Colonic mucosa (tissue), 4 donors: ENCODE measurements at regions not wholly inside any gene's neighbourhood (a gene's known extent, or its start where the extent isn't known, plus 50 kb on each side); places are given as distances from the start of the nearest gene placed in this dataset.

Experiments used
- DNase-seq: peaks from one replicate; pipeline ENCODE4 v3.0.0-alpha.2; 2020
- H3K27ac ChIP-seq: fragments of 200-600 bp; one replicate; pipeline ENCODE4 v1.8.0; 2021
- H3K27me3 ChIP-seq: fragments of 200-600 bp; one replicate; pipeline ENCODE4 v1.8.0; 2021
- H3K36me3 ChIP-seq: fragments of 200-600 bp; one replicate; pipeline ENCODE4 v1.8.0; 2021
- H3K4me1 ChIP-seq: fragments of 200-600 bp; one replicate; pipeline ENCODE4 v1.8.0; 2021; ENCODE audit warnings: mild to moderate bottlenecking
- H3K4me3 ChIP-seq: fragments of 200-600 bp; one replicate; pipeline ENCODE4 v1.8.0; 2021
- H3K9ac ChIP-seq, 2 donors: one replicate each; pipeline ENCODE4 v1.7.0; 2013; ENCODE audit warnings: control low read depth in 2 of 2, low read depth in 2 of 2, low read length in 2 of 2
- H3K9me3 ChIP-seq: fragments of 200-600 bp; one replicate; pipeline ENCODE4 v1.8.0; 2021
- intact Hi-C: fragments of 100-400 bp; cut with DNase I; formaldehyde crosslinking; loops from one replicate; pipeline ENCODE4 v1.14.1; 2022
- TF ChIP-seq, protein P1 (sequence below): fragments of 200-600 bp; IDR thresholded peaks from one replicate; pipeline ENCODE4 v1.8.0; 2022; ENCODE audit warnings: antibody characterized with exemption, mild to moderate bottlenecking
- donor health status: healthy.
- donor health status: DM: no; HTN: no; CAD: no.
- donor health status: DM: no; HTN: no; CAD: no.

GRCh38 chr2:157971702-157972101, 95.6 kb upstream of the ACVR1 start:
- Histone ChIP-seq H3K4me3 (no peak overlapping the region), H3K27ac (no peak overlapping the region), H3K36me3 (no peaks in the 10 kb centered on the region), H3K9ac (no peak overlapping the region), H3K9me3 (no peaks in the 10 kb centered on the region), H3K4me1 (no peaks in the 10 kb centered on the region), H3K27me3 (no peaks in the 10 kb centered on the region)
- intact Hi-C loops = no loop called here
- no peak for DNase-seq
- TF ChIP-seq, protein P1, sequence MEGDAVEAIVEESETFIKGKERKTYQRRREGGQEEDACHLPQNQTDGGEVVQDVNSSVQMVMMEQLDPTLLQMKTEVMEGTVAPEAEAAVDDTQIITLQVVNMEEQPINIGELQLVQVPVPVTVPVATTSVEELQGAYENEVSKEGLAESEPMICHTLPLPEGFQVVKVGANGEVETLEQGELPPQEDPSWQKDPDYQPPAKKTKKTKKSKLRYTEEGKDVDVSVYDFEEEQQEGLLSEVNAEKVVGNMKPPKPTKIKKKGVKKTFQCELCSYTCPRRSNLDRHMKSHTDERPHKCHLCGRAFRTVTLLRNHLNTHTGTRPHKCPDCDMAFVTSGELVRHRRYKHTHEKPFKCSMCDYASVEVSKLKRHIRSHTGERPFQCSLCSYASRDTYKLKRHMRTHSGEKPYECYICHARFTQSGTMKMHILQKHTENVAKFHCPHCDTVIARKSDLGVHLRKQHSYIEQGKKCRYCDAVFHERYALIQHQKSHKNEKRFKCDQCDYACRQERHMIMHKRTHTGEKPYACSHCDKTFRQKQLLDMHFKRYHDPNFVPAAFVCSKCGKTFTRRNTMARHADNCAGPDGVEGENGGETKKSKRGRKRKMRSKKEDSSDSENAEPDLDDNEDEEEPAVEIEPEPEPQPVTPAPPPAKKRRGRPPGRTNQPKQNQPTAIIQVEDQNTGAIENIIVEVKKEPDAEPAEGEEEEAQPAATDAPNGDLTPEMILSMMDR = no peak

- TF ChIP-seq, protein P1 = no peak
- H3K27ac ChIP-seq = no peak overlapping the region
These were observed 91.7 kb upstream of the ACVR1 start for GRCh38 chr2:157967856-157968255.

DNA sequence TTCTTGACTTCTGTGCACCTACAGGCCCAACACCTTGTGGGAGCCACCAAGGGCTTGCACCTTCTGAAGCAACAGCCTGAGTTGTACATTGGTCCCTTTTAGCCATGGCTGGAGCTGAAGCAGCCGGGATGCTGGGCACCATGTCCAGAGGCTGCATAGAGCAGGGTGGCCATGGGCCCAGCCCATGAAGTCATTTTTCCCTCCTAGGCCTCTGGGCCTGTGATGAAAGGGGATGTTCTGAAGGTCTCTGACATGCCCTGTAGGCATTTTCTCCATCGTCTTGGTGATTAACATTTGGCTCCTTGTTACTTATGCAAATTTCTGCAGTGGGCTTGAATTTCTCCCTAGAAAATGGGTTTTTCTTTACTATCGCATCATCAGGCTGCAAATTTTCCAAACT, 83.1 kb upstream of the ACVR1 start:
- H3K4me3 ChIP-seq = no peak overlapping the region
- H3K27me3 ChIP-seq = no peaks in the 10 kb centered on the region
- no peaks in the 10 kb centered on the region for H3K9me3 ChIP-seq
- no peak overlapping the region for H3K9ac ChIP-seq
- TF ChIP-seq, protein P1 = no peak
- H3K36me3 ChIP-seq = no peaks in the 10 kb centered on the region
- H3K4me1 ChIP-seq = no peaks in the 10 kb centered on the region
- intact Hi-C loops = no loop called here
- DNase-seq = no peak
- H3K27ac ChIP-seq = no peak overlapping the region

More at GRCh38 chr2:157967856-157968255, 91.7 kb upstream of the ACVR1 start:
- DNase-seq = no peak
- Histone ChIP-seq H3K4me3 (no peak overlapping the region), H3K9ac (no peak overlapping the region), H3K4me1 (no peaks in the 10 kb centered on the region), H3K9me3 (no peaks in the 10 kb centered on the region), H3K36me3 (no peaks in the 10 kb centered on the region), H3K27me3 (no peaks in the 10 kb centered on the region)
- intact Hi-C loops = no loop called here

DNA sequence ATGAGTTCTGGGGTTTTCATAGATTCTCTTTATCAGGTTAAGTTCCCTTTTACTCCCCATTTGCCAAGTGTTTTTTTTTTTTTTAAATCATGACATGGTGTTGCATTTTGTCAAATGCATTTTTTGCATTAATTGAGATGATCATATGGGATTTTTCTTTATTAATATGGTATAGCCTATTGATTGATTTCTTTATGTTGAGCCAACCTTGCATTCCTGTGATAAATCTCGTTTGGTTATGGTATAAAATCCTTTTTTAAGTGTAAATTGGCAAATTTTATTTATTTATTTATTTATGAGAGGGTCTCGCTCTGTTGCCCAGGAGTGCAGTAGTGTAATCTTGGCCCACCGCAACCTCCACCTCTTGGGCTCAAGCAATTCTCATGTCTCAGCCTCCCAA, 81.5 kb upstream of the ACVR1 start:
- intact Hi-C loops = no loop called here
- Histone ChIP-seq H3K27me3 (no peaks in the 10 kb centered on the region), H3K9me3 (no peaks in the 10 kb centered on the region), H3K4me1 (no peaks in the 10 kb centered on the region), H3K4me3 (no peak overlapping the region), H3K36me3 (no peaks in the 10 kb centered on the region), H3K27ac (no peak overlapping the region), H3K9ac (no peak overlapping the region)
- DNase-seq = no peak
- TF ChIP-seq, protein P1 = no peak

DNA sequence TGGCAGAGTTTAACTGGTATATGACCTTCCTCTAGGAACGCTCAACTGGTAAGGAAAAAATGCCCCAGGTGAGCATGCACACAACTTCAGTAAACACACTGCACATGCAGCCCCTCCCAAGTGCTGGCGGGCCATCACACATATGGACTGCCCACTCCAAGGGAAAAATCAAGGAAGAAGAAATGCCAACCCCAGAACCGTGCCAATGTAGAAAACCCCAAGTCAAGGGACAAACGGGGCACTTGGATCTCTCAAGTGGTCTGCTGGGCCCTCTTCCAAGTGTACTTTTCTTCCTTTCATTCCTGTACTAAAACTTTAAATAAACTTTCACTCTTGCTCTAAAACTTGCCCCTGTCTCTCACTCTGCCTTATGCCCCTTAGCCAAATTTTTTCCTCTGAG, 76.4 kb upstream of the ACVR1 start:
- Histone ChIP-seq H3K27me3 (no peaks in the 10 kb centered on the region), H3K27ac (no peak overlapping the region), H3K9me3 (no peaks in the 10 kb centered on the region), H3K9ac (no peak overlapping the region), H3K36me3 (no peaks in the 10 kb centered on the region), H3K4me3 (no peak overlapping the region), H3K4me1 (no peaks in the 10 kb centered on the region)
- intact Hi-C loops = no loop called here
- DNase-seq = no peak
- TF ChIP-seq, protein P1 = no peak

DNA sequence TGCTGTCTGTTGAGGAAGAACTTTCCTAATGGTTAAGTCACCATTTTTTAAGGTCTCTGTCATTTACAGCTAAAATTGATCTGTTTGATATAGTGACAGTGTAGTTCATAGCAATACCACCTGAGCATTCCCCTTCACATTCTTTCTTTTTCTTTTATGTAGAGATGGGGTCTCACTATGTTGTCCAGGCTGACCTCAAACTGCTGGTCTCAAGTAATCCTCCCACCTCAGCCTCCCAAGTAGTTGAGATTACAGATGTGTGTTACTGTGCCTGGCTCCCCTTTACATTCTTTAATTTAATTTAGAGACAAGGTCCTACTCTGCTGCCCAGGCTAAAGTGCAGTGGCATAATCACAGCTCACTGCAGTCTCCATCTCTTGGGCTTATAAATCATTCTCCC, 72.7 kb upstream of the ACVR1 start:
- Histone ChIP-seq H3K27ac (no peak overlapping the region), H3K4me1 (no peaks in the 10 kb centered on the region), H3K4me3 (no peak overlapping the region), H3K36me3 (no peaks in the 10 kb centered on the region), H3K9ac (no peak overlapping the region), H3K9me3 (no peaks in the 10 kb centered on the region), H3K27me3 (no peaks in the 10 kb centered on the region)
- TF ChIP-seq, protein P1 = no peak
- intact Hi-C loops = no loop called here
- no peak for DNase-seq
